ELR (cell line): ENCODE measurements at regions not wholly inside any gene's neighbourhood (a gene's known extent, or its start where the extent isn't known, plus 50 kb on each side); places are given as distances from the start of the nearest gene placed in this dataset.
A peak's percentile ranks its signal among the peaks of the same experiment; 100 is the strongest.

Experiments used
- DNase-seq: peaks from one replicate; pipeline ENCODE4 v3.0.0-alpha.2; 2015; ENCODE audit warnings: low read depth

GRCh38 chr6:14917109-14917910 lies 328.6 kb upstream of the JARID2 start:
- DNase-seq, result peak; percentile 46

GRCh38 chr6:14918200-14918907 lies 327.5 kb upstream of the JARID2 start:
- DNase-seq, result no peak

GRCh38 chr6:14919038-14919670 lies 326.7 kb upstream of the JARID2 start:
- no peak for DNase-seq

- DNase-seq, result no peak
Observed at GRCh38 chr6:14920276-14920675, 325.6 kb upstream of the JARID2 start.

DNA sequence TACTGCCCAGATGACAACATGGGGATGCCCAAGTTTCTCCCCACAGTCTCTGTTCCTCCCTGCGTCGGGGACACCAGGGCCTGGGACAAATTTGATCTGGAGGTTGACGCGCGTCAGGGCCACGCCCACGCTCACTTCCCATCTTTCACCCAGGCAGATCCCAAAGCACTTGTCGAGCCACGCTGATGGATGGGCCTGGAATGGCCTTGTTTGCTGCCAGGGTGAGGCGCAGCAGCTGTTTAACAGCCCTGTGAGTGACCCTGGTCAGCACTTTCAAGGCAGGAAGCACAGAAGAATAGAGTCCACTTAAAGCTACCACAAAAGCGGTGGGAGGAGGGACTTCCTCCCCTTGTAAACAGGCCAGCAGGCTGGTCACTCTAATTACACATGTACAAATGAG lies 324.7 kb upstream of the JARID2 start:
- no peak for DNase-seq

DNA sequence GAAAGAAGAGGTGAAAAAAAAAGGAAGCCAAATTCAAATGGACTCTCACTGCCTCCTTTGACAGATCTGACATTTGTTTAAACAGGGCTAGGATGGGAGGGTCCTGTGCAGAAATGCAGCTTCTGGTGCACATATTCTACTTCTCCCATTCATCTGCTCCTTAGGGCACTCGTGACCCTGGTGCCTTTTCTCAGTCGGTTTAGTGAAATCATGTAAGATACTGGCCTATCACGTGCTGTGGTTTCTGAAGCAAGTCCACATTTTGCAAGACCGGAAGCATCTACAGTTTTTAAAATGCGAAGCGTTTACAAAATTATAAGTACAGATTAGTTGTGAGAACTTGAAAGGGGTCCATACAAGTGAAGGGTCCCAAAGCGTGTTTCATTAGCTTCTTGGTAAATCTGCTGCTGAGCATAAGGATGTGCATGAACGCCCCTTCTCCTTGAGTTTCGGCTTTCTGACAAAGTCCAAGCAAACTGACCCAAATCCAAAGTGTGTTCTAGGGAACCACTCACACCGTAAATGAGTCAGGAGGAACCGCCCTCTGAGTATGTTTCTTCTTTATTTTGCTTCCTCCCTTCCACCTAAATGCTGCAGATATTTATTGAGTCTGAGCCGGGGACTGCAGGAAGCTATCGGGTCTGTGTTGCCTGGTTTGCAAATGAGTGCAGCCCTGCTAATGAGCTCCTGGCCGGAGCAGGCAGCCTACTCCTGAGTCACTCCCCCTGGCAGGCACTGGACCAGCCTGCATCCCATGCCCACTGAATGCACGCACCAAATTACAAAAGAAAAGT lies 323.8 kb upstream of the JARID2 start:
- no peak for DNase-seq

GRCh38 chr6:14922706-14923460 lies 323.0 kb upstream of the JARID2 start:
- no peak for DNase-seq

GRCh38 chr6:14924126-14925024 lies 321.5 kb upstream of the JARID2 start:
- DNase-seq, result no peak

DNA sequence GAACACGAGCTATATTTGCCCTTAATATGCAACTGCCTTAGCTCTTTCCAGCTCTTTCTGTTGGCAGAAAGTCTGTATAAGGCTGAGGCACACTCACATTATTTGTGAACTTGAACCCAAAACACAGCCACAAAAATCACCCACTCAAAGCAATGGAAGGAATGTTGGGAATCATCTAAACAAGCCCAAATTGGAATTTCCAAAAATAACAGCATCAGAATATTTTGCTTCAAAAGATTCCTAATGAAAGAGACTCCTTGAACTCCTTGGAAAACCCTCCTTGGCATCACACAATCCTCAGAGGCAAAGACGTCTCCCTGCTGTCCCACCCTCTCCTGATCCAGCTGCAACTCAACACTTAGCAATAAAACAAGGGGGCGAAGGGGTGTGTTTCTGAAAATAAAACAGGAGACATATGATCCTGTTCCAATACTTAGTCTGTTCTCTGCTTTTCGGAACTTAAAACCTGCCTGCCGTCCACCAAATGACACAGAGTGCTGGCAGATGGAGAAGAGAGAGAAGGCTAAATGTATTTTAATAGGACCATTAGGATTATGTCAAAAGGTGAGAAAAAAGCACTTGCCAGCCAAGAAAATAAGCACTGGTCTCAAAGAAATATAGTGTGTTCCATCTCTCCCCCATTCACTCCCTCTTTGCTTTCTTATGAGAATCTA lies 320.7 kb upstream of the JARID2 start:
- no peak for DNase-seq

- peak; percentile 2 for DNase-seq
Observed at GRCh38 chr6:14925699-14926026, 320.2 kb upstream of the JARID2 start.

GRCh38 chr6:14927398-14927797 lies 318.5 kb upstream of the JARID2 start:
- no peak for DNase-seq

- DNase-seq, result no peak
Observed at GRCh38 chr6:14929291-14929690, 316.6 kb upstream of the JARID2 start.

DNA sequence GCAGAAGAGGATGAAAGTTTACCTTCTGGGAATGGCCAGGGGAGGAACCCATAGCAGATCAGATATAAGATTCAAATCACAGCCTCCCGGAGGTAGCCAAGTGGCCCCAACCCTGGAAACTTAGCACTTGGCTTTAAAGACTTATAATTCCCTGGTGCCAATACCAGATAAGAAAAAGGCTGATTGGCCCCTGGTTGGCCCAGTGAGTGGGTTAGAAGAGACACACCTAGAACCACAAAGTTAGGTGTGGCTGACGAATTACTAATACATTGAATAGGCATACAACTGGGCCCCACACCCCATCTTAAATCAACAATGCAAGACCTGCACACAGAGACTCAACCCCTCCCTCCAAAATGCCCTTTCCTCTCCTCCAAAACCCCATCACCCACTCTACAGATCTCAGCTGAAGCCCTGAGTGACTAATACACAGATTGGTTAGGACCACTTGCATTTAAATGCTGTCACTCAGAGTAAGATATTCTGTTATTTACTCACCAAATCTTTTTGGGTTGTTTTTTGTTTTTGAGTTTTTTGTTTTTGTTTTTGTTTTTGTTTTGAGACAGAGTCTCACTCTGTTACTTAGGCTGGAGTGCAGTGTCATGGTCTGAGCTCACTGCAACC lies 315.4 kb upstream of the JARID2 start:
- no peak for DNase-seq

DNA sequence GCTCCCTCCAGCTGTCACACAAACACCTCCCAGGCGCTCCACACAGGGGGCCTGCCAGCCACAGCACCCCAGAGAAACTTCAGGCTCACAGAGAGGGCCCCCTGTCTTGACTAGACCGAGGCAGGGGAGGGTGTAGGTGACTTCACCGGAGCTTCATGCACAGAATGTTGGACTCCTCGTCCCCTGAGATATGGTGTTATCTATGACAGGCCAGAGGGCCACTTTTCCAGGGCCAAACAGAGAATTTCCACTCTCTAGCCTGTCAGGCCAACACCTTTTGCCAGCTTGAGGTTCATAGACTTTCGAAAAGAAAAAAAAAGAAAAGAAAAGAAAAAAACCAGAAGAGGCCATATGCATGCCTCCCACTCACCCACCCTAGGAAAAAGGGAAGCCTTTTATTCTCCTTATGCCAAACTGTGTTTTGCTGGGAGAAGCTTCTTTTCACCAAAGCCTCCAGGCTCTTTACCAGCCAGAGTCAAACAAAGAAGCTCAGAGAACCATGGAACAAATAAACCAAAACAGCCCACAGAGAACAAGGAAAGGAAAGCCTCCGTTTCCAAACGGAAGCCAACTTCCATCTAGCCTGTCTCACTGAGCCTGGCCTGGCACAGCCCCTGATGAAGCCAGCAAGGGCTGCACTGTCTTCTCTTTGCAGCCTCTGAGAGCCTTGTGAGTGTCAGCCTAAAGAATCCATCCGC lies 313.2 kb upstream of the JARID2 start:
- DNase-seq, result no peak

DNA sequence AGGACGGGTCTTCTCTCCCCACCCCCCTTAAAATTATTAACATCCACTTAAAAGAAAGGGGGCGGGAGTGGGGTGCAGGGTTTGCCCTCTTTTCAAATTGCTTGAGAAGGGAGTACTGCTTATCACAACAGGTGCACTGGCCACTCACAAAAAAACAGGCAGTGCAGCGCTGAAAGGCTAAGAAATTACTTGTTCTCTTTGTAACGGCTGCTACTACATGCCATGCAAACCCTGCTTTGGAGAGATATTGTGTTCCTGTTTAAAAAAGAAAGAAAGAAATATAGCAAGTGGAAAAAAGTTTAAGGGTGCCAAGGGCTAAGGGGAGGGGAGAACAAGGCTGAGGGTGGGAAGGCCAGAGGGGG lies 312.7 kb upstream of the JARID2 start:
- no peak for DNase-seq

GRCh38 chr6:14934013-14934412 lies 311.9 kb upstream of the JARID2 start:
- no peak for DNase-seq

GRCh38 chr6:14934844-14935243 lies 311.0 kb upstream of the JARID2 start:
- DNase-seq, result no peak

GRCh38 chr6:14936861-14937260 lies 309.0 kb upstream of the JARID2 start:
- no peak for DNase-seq

GRCh38 chr6:14943116-14943515 lies 302.8 kb upstream of the JARID2 start:
- DNase-seq, result no peak
